Spleen (tissue), 7 donors: ENCODE measurements at regions not wholly inside any gene's neighbourhood (a gene's known extent, or its start where the extent isn't known, plus 50 kb on each side); places are given as distances from the start of the nearest gene placed in this dataset.

Experiments used
- POLR2A ChIP-seq, 3 donors: fragments of 450-650 bp; IDR thresholded peaks; one replicate each; pipeline ENCODE4 v1.5.1; 2017; ENCODE audit warnings: antibody characterized with exemption in 3 of 3, mild to moderate bottlenecking in 1 of 3
- POLR2AphosphoS5 ChIP-seq, 3 donors: sonication (generic); formaldehyde crosslinking; IDR thresholded peaks; one replicate each; pipeline ENCODE4 v1.5.1; 2017; ENCODE audit warnings: antibody characterized with exemption in 3 of 3
- TF ChIP-seq, protein P1 (sequence below), 11 experiments: fragments of 200-600 bp in 7 of 11; fragments of 450-650 bp in 4 of 11; sonication (generic) in 4 of 11; IDR thresholded peaks in 8 of 11; conservative IDR thresholded peaks in 3 of 11; 1 replicate in 7 of 11; 2 replicates in 4 of 11; pipeline versions ENCODE4 v1.4.0 to v1.8.0; 2016 to 2021; ENCODE audit warnings: antibody characterized with exemption in 11 of 11, inconsistent platforms in 4 of 11, mild to moderate bottlenecking in 1 of 11
- donor health status: DM: no; HTN: no; CAD: no; lungs with moderate emphysema.
- donor health status: DM: no; HTN: no; CAD: no.
- donor health status: DM: no; HTN: no; CAD: no.

DNA sequence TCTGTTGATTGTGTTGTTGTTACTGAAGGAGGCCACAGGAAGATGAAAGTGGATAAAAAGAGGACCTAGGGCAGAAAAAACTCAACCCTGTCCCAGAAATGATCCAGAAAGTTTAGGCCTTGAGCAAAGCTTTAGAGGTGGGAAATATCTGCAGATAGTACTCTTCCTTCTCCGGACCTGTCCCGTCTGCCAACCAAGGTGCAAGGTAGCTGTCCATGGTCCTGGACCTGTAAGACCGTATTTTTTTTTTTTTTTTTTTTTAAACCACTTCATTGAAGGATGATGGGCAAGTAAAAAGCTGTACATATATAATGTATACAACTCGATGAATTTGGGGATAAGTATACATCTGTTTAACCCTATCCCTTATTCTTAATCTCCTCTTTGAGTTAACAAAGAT lies 225.9 kb downstream of the OLFM4 start:
- TF ChIP-seq, protein P1, sequence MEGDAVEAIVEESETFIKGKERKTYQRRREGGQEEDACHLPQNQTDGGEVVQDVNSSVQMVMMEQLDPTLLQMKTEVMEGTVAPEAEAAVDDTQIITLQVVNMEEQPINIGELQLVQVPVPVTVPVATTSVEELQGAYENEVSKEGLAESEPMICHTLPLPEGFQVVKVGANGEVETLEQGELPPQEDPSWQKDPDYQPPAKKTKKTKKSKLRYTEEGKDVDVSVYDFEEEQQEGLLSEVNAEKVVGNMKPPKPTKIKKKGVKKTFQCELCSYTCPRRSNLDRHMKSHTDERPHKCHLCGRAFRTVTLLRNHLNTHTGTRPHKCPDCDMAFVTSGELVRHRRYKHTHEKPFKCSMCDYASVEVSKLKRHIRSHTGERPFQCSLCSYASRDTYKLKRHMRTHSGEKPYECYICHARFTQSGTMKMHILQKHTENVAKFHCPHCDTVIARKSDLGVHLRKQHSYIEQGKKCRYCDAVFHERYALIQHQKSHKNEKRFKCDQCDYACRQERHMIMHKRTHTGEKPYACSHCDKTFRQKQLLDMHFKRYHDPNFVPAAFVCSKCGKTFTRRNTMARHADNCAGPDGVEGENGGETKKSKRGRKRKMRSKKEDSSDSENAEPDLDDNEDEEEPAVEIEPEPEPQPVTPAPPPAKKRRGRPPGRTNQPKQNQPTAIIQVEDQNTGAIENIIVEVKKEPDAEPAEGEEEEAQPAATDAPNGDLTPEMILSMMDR (IDR thresholded peaks at IDR 0.05 in 8 of 11, conservative IDR thresholded peaks at IDR 0.05 in 3 of 11), result no peak
- TF ChIP-seq POLR2A (IDR thresholded peaks at IDR 0.05), result no peak
- TF ChIP-seq POLR2AphosphoS5 (IDR thresholded peaks at IDR 0.05), result no peak
